Stimulated activated CD4-positive, alpha-beta T cell treated with anti-CD3 and anti-CD28 coated beads, Interleukin-4, amount 100 ng/mL, for 4 hours (primary cell): ENCODE measurements at regions not wholly inside any gene's neighbourhood (a gene's known extent, or its start where the extent isn't known, plus 50 kb on each side); places are given as distances from the start of the nearest gene placed in this dataset.

Experiments
- DNase-seq, 2 experiments: peaks; one replicate each; pipeline ENCODE4 v3.0.0-alpha.2; 2020

DNA sequence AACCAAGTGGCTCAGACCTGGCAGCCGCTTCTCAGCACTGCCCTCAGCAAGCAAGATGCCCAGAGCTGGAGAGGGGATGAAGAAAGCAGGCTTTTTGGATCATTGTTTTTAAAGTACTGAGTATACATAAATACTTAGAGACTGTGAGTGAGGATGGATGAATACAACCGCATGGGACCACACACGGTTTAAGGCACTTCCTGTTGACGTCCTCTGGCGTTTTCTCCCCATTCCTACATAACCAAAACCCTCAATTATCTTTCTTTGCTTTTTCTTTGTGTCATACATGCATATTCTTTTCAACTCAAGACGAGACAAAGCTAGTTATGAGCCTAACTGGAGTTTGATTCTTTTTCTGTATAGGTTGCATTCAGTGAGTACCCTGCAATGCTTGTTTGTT is 198.4 kb downstream of the GALR1 start:
- DNase-seq, result no peak

DNA sequence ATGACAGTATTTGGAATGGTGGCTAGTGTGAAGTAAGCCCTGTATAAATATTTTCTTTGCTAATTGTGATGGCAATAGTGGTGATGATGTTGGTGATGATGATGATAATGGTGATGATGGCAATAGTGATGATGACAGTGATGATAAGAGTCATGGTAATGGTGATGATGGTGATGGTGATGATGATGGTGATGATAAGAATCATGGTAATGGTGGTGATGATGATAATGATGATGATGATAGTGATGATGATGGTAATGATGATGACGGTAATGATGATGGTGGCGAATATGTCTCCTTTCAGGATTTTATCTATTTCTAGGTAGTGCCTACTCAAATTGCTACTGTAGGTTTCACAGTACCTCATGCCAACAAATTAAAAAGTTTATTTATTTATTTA is 205.4 kb downstream of the GALR1 start:
- DNase-seq, result no peak

DNA sequence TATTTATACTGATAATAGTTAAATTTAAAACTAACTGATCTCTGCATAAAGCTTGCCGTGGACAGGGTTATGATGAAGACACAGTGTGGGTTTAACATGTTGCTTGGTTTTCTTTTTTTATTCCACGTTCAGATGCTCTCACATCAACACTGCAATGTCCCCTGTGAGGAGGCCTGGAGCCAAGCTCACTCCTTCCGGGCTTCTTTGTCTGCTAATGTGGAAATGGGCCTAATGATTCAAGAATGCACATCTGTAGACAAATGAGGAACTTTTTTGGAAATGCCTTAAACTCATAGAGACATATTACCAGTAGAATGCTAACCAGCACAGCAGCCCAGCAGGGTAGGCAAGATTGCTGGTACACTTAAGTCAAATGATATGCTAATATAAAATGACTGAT is 208.0 kb downstream of the GALR1 start:
- no peak for DNase-seq

DNA sequence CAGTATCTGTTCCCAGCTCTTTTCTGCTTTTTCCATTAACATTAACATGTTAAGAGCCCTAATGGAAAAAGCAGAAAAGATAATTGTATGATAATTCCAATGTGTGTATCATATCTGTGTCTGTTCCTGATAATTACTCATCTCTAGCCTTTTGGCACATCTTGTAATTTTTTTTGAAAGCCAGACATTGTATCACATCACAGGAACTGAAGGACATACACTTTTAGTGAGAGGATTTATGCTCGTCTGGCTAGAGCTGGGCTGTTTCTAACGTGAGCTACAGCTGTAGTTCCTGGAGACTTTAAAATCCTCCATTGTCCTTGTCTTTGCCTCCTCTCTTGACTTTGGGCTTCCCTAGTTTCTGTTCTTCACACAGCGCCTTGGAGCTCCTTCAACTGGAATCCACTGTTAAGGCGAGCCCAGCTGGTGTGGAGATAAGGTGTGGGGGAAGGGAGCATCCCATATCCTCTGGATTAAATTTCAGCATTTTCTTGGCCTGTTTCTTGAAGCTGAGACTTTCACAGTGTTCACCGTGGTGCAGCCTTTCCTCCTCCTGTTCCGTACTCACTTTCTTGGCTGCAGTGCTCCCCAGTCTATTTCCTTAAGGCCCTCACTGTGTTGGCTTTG is 211.5 kb downstream of the GALR1 start:
- DNase-seq, result no peak

DNA sequence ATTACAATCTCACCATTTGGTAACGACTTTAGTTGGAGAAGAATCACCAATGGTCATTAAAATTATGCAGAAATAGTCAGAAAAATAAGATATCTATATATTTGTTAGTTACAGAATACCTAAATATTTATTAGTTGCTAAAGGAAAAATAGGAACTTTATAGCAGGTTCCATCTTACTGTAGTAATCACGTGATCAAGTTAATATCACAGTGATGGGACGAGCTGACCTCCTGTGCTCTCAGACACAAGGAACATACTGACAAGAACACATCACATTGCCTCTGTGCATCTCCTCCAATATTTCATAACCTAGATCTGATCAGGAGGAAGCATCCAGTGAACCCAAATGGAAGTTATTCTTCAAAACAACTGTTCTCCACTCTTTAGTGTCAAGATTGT is 215.3 kb downstream of the GALR1 start:
- DNase-seq, result no peak

DNA sequence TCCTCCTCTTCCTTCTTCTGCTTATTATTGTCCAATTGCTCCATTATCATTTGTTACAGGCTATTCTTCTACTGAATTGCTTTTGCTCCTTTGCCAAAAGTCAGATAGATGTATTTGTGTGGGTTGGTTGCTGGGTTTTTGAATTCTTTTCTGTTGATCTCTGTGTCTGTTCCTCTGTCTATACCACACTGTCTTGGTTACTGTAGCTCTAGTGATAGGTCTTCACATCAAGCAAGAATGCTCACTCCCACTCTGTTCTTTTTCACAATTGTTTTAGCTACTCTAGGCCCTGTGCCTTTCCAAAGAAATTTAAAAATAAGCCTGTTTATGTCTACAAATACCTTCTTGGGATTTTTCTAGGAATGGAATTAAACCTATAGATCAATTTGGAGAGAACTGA is 217.2 kb downstream of the GALR1 start:
- DNase-seq, result no peak

DNA sequence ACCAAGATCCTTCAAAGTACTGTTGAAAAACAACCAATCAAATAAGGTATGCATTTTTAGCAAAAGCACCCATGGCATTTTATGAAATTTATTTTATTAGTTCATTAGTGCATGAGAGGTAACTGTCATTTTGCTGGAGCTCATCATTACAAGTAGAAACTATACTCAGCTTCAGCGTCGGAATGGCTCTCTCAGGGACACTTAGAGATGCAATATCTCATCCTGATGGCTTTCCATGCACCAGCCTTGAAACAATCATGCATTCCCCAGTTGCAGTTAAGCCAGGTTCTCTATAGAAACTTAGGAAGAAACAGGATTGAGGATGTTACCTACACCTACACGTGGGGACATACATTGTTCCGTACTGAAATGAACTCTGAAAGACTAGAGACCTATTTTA is 219.5 kb downstream of the GALR1 start:
- no peak for DNase-seq

DNA sequence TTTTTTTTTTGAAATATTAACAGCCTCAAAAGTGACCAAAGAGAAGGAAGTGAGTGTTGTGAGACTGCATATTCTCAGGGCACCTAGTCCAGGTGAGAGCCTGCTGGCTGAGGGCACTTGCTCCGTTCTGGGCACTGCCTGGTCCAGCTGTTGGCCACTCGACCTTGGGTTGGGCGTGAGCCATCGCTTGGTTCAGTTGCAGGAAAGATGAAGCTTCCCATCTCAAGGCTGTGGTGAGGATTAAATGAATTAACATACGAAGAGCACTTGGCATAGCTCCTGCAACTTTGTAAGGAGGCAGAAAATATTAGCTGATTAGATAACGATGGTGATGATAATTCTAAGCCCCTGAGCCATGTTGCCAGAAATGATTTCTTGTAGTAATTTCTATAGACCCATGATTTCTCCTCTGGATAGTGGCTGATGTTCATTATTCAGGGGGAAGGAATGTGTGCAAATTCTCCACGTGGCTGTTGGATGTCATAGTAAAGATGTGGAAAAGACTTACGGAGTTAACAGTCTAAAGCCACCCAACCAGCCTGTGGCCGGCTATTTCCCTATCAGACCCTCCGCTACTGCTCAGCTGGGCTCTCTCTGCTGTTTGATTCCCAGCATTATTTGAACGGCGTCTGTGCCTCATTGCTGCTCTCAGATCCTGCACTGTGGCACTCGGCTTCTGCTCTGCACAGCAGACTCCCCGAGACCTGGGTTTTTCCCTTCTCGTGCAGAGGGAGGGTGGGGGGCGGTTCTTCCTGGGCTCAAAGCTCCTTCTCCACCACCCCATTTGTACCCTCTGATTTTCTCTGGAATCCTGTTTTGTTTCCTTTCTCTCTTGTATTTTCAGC is 221.1 kb downstream of the GALR1 start:
- no peak for DNase-seq

DNA sequence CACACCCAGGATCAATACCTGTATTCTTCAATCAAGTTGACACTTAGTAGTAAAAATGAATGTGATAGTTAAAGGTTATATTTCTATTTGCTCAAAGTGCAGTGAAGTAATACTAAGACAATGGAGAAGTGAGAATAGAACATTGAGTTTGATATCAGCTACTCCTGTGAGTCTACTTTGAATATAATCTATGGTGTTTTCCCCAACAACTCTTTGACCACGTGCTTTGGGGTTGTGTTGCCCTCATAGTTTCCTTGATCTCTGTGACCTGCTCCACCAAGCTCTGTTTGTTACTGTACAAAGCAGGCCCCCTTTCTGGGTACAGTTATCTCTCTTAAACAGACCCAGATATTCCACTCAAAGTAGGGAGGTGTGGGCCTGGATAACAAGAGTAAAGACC is 222.9 kb downstream of the GALR1 start:
- DNase-seq, result no peak

DNA sequence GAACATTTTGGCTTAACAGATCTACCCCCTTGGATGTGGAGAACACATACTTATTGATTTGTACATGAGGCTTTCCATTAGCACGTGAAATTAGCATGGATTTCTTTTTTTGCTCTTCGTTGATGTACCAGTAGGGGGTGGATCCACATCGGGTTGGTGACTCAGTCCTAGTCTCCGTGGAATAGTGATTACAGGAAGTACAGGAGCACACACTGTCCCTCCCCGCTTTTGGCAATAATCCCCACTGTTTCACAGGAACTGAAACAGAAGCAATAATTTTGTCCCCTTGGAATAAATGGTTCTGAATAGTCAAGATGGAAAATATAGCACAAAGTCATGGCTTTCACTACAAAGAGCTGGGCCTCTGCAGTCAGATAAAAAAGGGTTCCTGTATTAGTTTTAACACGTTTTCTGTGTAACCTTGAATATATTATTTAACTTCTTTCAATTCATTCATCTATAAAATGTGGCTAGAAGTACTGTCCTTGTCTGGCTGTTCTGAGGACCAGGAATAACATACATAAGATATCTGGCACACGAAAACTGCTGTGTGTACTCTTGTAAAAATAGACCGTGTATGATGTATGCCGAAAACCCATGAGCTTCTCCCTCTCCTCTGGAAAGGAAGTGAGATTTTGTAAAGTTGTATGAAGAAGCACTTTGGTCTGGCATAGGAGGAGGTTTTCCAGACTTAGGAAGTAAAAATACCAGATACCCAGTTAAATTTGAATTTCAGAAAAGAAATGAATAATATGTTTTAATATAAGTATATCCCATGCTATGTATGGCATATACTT is 229.2 kb downstream of the GALR1 start:
- no peak for DNase-seq

DNA sequence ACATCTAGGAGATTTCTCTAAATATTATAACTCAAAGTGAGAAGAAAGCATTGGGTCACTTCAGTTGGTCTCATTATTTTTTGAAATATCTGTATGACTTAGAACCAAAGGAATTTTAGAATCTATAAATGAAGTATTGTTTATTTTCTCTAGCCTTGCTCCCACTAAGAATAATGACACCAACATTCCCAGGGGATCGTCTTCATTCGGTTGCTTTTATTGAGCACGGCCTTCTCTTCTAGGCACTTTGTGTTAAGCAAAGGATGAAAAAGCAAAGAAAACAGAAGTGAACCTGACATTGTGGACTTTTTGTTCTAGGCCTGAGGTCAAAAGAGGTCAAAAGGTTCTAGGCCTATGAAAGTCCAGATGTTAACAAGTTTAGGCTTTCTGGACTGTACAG is 231.9 kb downstream of the GALR1 start:
- no peak for DNase-seq

DNA sequence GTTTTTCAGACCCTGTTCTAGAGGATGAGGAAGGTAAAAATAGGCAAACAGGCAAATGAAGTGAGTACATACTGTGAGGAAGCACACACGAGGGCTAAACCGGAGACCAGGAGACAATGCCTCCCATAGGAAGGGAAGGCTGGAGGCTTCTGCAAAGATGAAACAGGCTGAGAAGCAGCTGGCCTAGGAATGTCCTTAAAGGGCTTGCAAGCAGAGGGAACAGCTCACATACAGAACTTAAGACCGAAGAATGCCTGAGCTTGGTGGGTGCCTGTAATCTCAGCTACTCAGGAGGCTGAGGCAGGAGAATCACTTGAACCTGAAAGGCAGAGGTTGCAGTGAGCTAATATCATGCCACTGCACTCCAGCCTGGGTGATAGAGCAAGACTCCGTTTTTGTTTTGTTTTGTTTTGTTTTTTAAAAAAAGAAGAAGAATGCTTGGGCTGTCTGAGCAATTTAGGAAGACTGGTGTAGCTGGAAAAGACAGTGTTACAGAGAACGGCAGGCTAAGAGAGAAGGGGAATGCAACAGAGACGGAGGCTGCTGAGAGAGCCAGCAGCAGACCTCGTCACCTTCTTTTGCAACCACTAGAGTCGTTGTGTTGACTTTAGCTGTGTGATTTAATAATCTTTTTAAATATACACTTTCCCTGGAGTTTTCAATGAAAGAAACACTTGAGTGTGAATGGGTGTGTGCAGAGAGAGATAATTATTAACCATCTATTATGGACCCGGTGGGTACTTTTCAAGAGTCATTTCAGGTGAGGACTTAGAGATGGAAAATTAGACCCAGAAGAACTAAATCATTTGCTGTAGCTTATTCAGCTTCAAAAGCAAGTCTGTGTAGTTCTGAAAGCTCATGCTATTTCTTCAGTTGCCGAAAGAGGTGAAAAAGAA is 232.8 kb downstream of the GALR1 start:
- DNase-seq, result no peak

DNA sequence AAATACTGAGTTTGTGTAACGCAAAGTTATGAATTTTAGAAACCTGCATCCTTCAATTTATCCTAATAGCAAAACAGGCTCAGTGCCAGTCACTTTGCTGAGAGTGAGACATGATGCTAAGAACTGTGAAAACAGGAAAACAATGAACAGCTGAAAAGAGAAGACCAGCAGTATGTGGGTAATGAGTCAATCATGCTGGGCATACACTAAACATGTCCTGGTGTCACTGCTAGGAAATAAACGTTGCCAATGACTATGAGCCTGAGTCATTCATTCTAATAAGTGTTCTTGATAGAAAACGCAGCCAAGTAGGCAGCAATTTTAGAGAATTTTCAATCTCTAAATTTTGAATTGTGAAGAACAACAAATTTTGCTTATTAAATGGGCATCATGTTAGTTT is 237.3 kb downstream of the GALR1 start:
- DNase-seq, result no peak

DNA sequence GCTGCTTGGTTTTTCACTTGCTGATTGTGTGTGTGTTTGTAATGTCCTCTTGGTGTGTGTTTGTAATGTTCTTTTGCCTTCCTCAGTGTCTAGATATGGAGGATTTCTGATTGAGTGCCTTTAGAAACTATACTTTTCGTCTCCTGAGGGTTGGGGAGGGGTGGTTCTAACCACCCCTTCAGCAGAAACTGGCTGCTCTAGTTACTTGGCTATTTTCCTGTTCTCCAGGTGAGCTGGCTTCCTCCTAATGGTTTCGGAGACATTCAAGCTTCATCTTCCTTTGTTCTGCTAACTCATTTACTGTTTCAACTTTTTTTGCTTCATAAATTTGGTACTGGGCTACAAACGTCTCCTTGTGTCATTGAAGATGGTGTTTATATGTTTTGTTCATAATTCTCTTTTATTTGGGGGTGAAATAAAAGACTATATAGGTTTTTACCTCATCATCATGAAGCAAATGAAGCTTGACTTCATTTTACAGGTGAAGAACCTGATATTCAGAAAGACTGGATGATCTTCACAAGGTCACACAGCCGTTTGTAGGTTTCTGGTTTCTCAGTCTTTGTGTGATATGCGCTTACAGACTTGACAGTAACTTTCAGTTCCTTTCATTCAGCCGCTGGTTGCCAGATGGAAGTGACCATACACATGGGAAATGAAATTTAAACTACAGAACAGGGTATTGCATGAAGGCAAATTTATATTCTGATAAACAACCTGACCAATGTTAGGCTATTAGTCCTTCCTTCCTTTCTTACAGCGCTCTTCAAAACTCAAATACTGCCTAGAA is 238.5 kb downstream of the GALR1 start:
- DNase-seq, result no peak

DNA sequence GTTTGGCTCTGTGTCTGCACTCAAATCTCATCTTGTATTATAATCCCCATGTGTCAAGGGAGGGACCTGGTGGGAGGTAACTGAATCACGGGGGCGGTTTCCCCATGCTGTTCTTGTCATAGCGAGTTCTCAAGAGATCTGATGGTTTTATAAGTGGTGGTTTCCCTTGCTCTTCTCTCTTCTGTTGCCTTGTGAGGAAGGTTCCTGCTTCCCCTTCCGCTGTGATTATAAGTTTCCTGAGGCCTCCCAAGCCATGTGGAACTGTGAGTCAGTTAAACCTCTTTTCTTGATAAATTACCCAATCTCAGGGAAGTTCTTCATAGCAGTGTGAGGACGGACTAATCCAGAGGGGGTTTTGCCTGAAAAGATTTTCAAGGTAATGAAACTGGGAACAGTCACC is 245.4 kb downstream of the GALR1 start:
- no peak for DNase-seq

DNA sequence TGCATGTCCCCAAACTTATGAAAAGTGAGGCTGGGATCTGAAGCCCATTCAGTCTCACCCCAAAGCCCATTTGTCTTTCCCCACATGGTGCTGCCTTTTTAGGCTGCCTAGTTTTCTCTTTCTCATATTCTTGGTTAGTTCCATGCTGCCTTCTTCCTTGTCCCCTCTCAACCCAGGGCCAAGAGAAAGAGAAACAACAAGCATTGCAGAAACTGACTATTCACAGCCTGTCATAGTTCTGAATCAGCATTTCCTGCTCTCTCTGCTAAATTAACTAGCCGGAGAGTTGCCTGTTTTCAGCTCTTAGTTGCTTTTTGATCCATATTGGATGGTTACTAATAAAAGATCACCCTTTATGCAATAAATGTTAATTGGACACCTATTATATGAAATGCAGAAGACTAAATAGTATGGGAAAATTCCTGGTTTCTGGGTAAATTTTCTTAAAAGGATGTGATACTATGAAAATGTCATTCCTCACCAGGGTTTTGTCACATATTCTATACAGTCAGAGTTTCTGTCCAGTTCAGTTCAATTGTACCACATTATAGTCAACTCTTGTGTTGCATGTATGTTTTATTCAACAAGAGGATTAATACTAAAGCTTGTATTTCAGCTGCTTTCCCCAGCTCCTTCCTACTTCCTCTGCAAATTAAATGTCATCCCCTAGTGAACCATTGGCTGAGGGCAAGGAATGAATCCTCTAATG is 246.5 kb downstream of the GALR1 start:
- no peak for DNase-seq

DNA sequence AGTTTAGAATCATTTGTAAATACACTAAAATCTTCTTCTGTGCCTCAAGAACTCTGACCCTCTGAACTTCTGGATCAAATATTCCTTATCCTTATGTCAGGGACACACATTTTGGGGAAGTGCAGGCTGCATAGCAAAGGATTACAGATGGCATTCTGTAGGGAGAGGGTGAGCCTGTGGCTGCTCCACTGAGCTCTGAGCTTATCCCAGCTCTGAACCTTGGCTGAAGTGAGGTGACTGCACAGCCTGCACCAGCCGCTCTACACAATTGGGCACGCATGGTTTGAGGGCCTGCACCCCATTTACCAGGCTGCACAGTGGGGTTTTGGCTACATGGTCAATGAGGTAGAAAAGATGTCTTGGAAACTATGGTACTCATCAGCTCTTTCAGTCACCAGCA is 251.6 kb downstream of the GALR1 start:
- no peak for DNase-seq

DNA sequence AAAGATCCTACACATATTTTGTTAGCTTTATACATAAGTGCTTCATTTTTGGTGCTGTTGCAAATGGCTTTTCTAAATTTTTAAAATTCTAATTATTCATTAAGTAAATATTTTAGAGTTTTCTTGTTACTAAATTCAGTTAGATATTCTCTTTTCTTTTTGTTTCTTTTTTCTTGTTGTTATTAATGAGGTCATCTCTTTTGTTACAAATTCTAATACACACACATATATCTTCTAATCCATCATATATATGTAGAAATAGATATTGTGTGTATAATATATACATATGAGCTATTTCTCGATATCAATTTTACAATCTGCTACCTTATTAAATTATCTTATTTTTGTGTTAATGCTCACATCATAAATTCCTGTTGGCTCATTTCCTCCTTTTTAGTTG is 255.9 kb downstream of the GALR1 start:
- DNase-seq, result no peak

DNA sequence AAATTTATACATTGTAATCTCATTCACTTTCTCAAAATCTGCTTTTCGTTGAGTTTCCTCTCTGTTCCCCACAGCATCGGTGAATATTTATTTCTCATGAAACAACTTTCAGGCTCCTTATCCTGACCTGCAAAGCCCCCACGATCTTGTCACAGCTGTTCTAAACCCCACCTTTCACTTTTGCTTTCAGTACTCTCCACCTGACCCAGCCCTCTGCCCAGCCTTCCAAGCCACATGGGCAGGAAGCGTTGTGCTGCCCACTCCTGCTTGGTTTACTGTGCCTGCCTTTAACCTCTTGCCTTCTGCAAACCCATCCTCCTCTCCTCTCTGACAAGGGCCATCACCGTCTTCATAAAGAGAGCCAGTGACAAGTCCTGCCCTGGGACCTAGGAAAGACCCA is 262.5 kb downstream of the GALR1 start:
- DNase-seq, result no peak

DNA sequence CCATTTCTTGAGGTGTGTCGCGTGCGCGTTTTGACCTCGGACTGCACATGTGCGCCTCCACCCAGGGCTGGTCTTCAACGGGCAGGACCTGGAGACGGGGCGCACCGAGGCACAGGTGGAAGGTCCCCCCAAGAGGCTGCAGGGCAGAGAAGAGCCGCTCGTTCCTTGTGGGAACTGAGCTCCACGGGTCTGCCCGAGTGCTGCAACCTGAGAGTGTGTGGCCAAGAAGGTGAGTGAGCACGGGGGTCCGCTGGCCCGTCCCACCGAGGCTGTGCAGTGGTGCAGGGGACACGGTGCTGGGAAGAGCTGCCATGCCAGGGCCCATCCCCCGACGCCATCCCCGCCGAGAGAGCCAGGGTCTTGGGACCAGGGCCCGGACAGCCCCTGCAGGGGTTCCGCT is 268.3 kb downstream of the GALR1 start:
- no peak for DNase-seq

DNA sequence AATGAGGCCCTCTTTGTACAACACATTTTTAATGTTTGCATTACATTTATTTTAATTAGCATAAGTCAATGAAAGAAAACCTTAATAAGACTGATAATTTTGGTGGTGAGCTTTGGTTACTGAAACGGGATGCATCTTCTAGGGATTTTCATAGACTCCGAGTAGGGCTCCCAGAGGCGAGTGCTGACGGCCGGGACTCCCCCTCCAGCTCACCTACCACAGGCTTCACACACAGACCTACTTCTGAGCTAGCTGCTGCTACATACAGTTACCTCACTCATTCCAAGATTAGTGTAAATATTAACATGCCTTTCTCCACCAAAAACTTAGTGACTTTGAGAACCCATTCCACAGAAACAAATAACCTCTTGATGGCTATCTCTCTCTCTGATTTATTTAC is 271.1 kb downstream of the GALR1 start:
- DNase-seq, result no peak
